DND-41 (cell line): ENCODE measurements at regions not wholly inside any gene's neighbourhood (a gene's known extent, or its start where the extent isn't known, plus 50 kb on each side); places are given as distances from the start of the nearest gene placed in this dataset.
"Not testable (repeated sequence)": the region's sequence is repeated elsewhere in the genome, so short reads cannot be mapped to it uniquely, and the experiment has no call there.

Experiments
- ATAC-seq: fragments of 200-7000 bp; cut with Tn5 transposase; 3 replicates; pipeline ENCODE4 v1.9.1; 2021; ENCODE audit warnings: low read depth; ENCODE audit not compliant: insufficient read depth
- DNase-seq: peaks from one replicate; pipeline ENCODE4 v3.0.0-alpha.2; 2020
- H2AFZ ChIP-seq: 2 replicates; pipeline ENCODE4 v1.6.0; 2012; ENCODE audit warnings: low read depth, low read length
- H3K27ac ChIP-seq: 2 replicates; pipeline ENCODE4 v1.5.1; 2012; ENCODE audit warnings: low read length, inconsistent platforms
- H3K27me3 ChIP-seq: fragments of 200-600 bp; sonication (generic); 2 replicates; pipeline ENCODE4 v1.6.0; 2012; ENCODE audit warnings: low read length, mild to moderate bottlenecking, inconsistent platforms; ENCODE audit not compliant: insufficient read depth, poor library complexity
- H3K36me3 ChIP-seq: 2 replicates; pipeline ENCODE4 v1.5.1; 2012; ENCODE audit warnings: low read length, inconsistent platforms; ENCODE audit not compliant: insufficient read depth
- H3K4me1 ChIP-seq: 2 replicates; pipeline ENCODE4 v1.5.1; 2012; ENCODE audit warnings: mild to moderate bottlenecking, low read length; ENCODE audit not compliant: insufficient read depth
- H3K4me2 ChIP-seq: 2 replicates; pipeline ENCODE4 v1.6.0; 2012; ENCODE audit warnings: mild to moderate bottlenecking, moderate library complexity, low read length, inconsistent platforms; ENCODE audit not compliant: insufficient read depth
- H3K4me3 ChIP-seq, 2 experiments: fragments of 200-600 bp in 1 of 2; shearing (Covaris generic) in 1 of 2; 2 replicates each; pipeline ENCODE4 v1.5.1; 2012 to 2016; ENCODE audit warnings: inconsistent platforms in 2 of 2, low read length in 2 of 2, mild to moderate bottlenecking in 2 of 2, low read depth in 1 of 2, moderate library complexity in 1 of 2
- H3K79me2 ChIP-seq: 2 replicates; pipeline ENCODE4 v1.6.0; 2012; ENCODE audit warnings: low read length, inconsistent platforms; ENCODE audit not compliant: insufficient read depth
- H3K9ac ChIP-seq: 2 replicates; pipeline ENCODE4 v1.6.0; 2012; ENCODE audit warnings: low read depth, mild to moderate bottlenecking, inconsistent platforms, low read length, moderate library complexity
- H3K9me3 ChIP-seq: 2 replicates; pipeline ENCODE4 v1.5.1; 2012; ENCODE audit warnings: low read length, moderate library complexity, mild to moderate bottlenecking, inconsistent platforms; ENCODE audit not compliant: insufficient read depth, severe bottlenecking
- H4K20me1 ChIP-seq: 2 replicates; pipeline ENCODE4 v1.6.0; 2012; ENCODE audit warnings: low read length; ENCODE audit not compliant: insufficient read depth
- CTCF ChIP-seq: IDR thresholded peaks from 2 replicates; pipeline ENCODE4 v1.5.1; 2012; ENCODE audit warnings: borderline replicate concordance, low read length, moderate library complexity, mild to moderate bottlenecking; ENCODE audit not compliant: poor library complexity, severe bottlenecking; ENCODE audit errors: extremely low read depth
- EZH2 ChIP-seq: IDR thresholded peaks from 3 replicates; pipeline ENCODE4 v1.6.1; 2012; ENCODE audit warnings: borderline replicate concordance, low read depth, mild to moderate bottlenecking, moderate library complexity, low read length, inconsistent platforms; ENCODE audit not compliant: severe bottlenecking

- no peak for TF ChIP-seq EZH2
- TF ChIP-seq CTCF, result no peak
- H3K4me3 ChIP-seq, result no peak overlapping the region
These were observed 149.9 kb downstream of the C6orf118 start for GRCh38 chr6:165159460-165159859.

GRCh38 chr6:165146456-165146855, 162.9 kb downstream of the C6orf118 start:
- H3K79me2 ChIP-seq, result no peaks in the 10 kb centered on the region
- H3K9ac ChIP-seq, result no peak overlapping the region
- H3K4me2 ChIP-seq, result no peak overlapping the region
- no peaks in the 10 kb centered on the region for H3K27me3 ChIP-seq
- ATAC-seq, result no peak
- no peak overlapping the region for H2AFZ ChIP-seq
- no peaks in the 10 kb centered on the region for H3K4me1 ChIP-seq
- H4K20me1 ChIP-seq, result no peaks in the 10 kb centered on the region
- H3K36me3 ChIP-seq, result no peaks in the 10 kb centered on the region
- TF ChIP-seq CTCF (no peak), EZH2 (no peak)
- H3K9me3 ChIP-seq, result no peaks in the 10 kb centered on the region
- no peak for DNase-seq
- no peak overlapping the region for H3K27ac ChIP-seq
- H3K4me3 ChIP-seq, result no peak overlapping the region

More at GRCh38 chr6:165159460-165159859, 149.9 kb downstream of the C6orf118 start:
- no peak overlapping the region for H3K4me2 ChIP-seq
- no peaks in the 10 kb centered on the region for H4K20me1 ChIP-seq
- no peak overlapping the region for H3K9ac ChIP-seq
- no peaks in the 10 kb centered on the region for H3K36me3 ChIP-seq
- H3K27ac ChIP-seq, result no peak overlapping the region
- peaks cover 5% of the 10 kb centered on the region for H3K9me3 ChIP-seq
- no peaks in the 10 kb centered on the region for H3K79me2 ChIP-seq
- H2AFZ ChIP-seq, result no peak overlapping the region
- H3K27me3 ChIP-seq, result no peaks in the 10 kb centered on the region
- DNase-seq (no peak), ATAC-seq (no peak)
- H3K4me1 ChIP-seq, result no peaks in the 10 kb centered on the region

GRCh38 chr6:165135889-165136288, 173.5 kb downstream of the C6orf118 start:
- no peak overlapping the region for H3K9ac ChIP-seq
- H2AFZ ChIP-seq, result no peak overlapping the region
- ATAC-seq (no peak), DNase-seq (no peak)
- H3K9me3 ChIP-seq, result no peaks in the 10 kb centered on the region
- no peak overlapping the region for H3K4me2 ChIP-seq
- TF ChIP-seq EZH2, result no peak
- no peak for TF ChIP-seq CTCF
- no peaks in the 10 kb centered on the region for H3K4me1 ChIP-seq
- no peaks in the 10 kb centered on the region for H3K79me2 ChIP-seq
- H3K4me3 ChIP-seq, result no peak overlapping the region
- H3K27ac ChIP-seq, result no peak overlapping the region
- H3K27me3 ChIP-seq, result no peaks in the 10 kb centered on the region
- no peaks in the 10 kb centered on the region for H4K20me1 ChIP-seq
- no peaks in the 10 kb centered on the region for H3K36me3 ChIP-seq

- Histone ChIP-seq H3K36me3 (no peaks in the 10 kb centered on the region), H3K27ac (no peak overlapping the region), H3K79me2 (no peaks in the 10 kb centered on the region), H3K4me1 (no peaks in the 10 kb centered on the region), H3K27me3 (no peaks in the 10 kb centered on the region), H2AFZ (no peak overlapping the region), H3K9me3 (no peaks in the 10 kb centered on the region), H4K20me1 (no peaks in the 10 kb centered on the region), H3K4me3 (no peak overlapping the region), H3K4me2 (no peak overlapping the region), H3K9ac (no peak overlapping the region)
- TF ChIP-seq EZH2 (no peak), CTCF (no peak)
- ATAC-seq, result no peak
- DNase-seq, result no peak
These were observed 180.3 kb downstream of the C6orf118 start for GRCh38 chr6:165129086-165129485.

GRCh38 chr6:165127743-165128142, 181.7 kb downstream of the C6orf118 start:
- not testable (repeated sequence) for H3K9me3 ChIP-seq, H3K79me2 ChIP-seq, H3K4me3 ChIP-seq, ATAC-seq, DNase-seq, H4K20me1 ChIP-seq, H3K9ac ChIP-seq, H3K4me1 ChIP-seq, H3K36me3 ChIP-seq, H3K27me3 ChIP-seq, H3K4me2 ChIP-seq, H2AFZ ChIP-seq, H3K27ac ChIP-seq
